Astrocyte of the cerebellum (primary cell): ENCODE measurements at regions not wholly inside any gene's neighbourhood (a gene's known extent, or its start where the extent isn't known, plus 50 kb on each side); places are given as distances from the start of the nearest gene placed in this dataset.
A peak's percentile ranks its signal among the peaks of the same experiment; 100 is the strongest.

Experiments used
- DNase-seq: peaks from one replicate; pipeline ENCODE4 v3.0.0-alpha.2; 2011; ENCODE audit warnings: low read depth
- H3K4me3 ChIP-seq: 2 replicates; pipeline ENCODE4 v1.5.1; 2011; ENCODE audit warnings: mild to moderate bottlenecking, low read depth, low read length, moderate library complexity
- CTCF ChIP-seq: IDR thresholded peaks from 2 replicates; pipeline ENCODE4 v1.5.1; 2012; ENCODE audit warnings: low read length, low read depth, moderate library complexity, mild to moderate bottlenecking; ENCODE audit errors: missing control alignments
- in situ Hi-C: cut with HindIII; loops from 2 replicates; pipeline ENCODE4 v1.10.0; 2017; ENCODE audit warnings: low sequenced_read_pairs

DNA sequence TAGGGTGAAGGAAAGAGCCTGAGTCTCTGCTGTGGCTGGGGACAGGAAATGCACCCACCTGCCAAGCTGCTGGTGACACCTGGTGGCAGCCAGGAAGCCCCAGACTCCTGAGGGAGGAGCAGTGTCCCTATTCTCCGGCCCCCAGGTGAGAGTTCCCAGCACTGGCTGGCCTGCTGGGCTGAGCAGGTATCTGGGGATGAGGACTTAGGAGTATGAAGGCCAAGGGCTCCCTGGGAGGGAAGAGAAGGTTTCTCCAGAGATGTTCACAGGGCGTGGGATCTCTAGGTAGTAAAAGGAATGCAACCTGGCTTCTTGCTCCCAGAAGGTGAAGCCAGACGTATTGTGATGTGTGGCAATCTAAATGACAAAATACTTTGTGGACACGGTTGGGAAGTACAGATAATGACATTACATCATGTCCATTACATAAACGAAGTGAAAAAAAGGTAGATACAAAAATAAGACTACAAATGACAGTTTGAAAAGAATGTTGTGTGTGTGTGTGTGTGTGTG, 75.8 kb upstream of the SLC1A4 start:
- no peak overlapping the region for H3K4me3 ChIP-seq
- in situ Hi-C loops, result no loop called here
- DNase-seq, result no peak
- TF ChIP-seq CTCF, result peak; percentile 12

DNA sequence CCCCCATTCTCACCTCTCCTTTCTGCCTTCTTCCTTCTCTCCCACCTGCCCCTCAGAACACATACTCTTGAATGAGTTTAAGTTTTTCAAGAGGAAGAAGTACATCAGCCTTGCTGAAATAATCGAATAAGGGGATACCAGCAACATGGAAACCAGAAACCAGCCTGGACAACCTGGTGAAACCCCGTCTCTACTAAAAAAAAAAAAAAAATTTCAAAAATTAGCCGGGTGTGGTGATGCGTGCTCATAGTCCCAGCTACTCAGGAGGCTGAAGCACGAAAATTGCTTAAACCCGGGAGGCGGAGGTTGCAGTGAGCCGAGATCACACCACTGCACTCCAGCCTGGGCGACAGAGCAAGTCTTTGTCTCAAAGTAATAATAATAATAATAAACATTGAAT, 75.0 kb upstream of the SLC1A4 start:
- TF ChIP-seq CTCF, result no peak
- in situ Hi-C loops, result no loop called here
- DNase-seq, result no peak
- no peak overlapping the region for H3K4me3 ChIP-seq

GRCh38 chr2:64914735-64915509, 74.3 kb upstream of the SLC1A4 start:
- H3K4me3 ChIP-seq, result no peak overlapping the region
- TF ChIP-seq CTCF, result no peak
- in situ Hi-C loops, result no loop called here
- no peak for DNase-seq

DNA sequence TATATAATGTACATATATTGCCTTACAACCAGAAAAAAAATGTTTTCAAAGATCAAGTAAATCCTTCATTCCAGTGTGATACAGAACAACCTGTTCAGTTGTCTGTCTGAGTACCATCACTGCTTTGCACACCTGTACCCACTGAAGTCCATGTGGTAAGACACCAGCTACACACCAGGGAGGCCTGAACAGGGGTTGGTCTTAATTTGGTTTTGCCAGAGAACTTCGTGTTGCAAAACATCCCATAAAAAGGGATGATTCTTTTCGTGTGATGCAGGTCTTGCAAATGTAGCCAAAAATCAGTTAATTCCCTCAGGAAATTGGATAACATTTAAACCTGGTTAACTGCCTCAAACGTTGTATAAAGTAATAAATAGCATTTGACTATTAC, 73.7 kb upstream of the SLC1A4 start:
- no peak overlapping the region for H3K4me3 ChIP-seq
- DNase-seq, result no peak
- no peak for TF ChIP-seq CTCF
- in situ Hi-C loops, result no loop called here

GRCh38 chr2:64918220-64918886, 70.8 kb upstream of the SLC1A4 start:
- TF ChIP-seq CTCF, result no peak
- in situ Hi-C loops, result no loop called here
- H3K4me3 ChIP-seq, result peak overlapping the region; percentile 46
- DNase-seq, result no peak

DNA sequence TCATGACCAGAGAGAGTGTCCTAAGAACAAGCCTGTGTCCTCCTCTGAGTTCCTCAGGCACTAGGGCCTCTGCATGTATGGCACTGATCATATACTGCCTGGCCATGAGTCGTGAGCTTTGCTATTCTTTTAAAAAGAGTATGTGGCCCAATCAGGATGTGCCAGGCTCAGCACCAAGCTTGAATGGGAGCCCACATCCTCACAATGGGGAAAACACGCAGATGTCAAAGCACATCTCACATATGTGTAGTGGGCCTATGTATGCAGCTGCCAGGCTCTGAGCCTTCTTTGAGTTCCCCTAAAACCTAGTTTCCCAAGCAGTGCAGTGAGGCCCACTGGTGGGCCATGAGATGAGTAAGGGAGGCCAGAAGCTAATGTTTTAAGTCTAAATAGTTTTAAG, 69.9 kb upstream of the SLC1A4 start:
- TF ChIP-seq CTCF, result no peak
- H3K4me3 ChIP-seq, result no peak overlapping the region
- no peak for DNase-seq
- in situ Hi-C loops, result no loop called here
